ENCODE measurements at regions not wholly inside any gene's neighbourhood (a gene's known extent, or its start where the extent isn't known, plus 50 kb on each side); places are given as distances from the start of the nearest gene placed in this dataset.

- Histone ChIP-seq H3K9ac (ENCODE audit: low read depth, low read length) (no peak overlapping the region), H4K91ac (ENCODE audit: insufficient read depth, low read depth, low read length) (no peak overlapping the region), H2AK5ac (ENCODE audit: low read depth, low read length) (no peak overlapping the region), H2BK120ac (ENCODE audit: low read depth, low read length) (no peak overlapping the region), H3K9me1 (ENCODE audit: insufficient read depth, low read length) (no peaks in the 10 kb centered on the region), H3K4ac (ENCODE audit: low read depth, low read length) (no peak overlapping the region), H3K18ac (ENCODE audit: low read depth, low read length) (no peak overlapping the region), H3K9me3 (ENCODE audit: control insufficient read depth, insufficient read depth, low read length) (no peaks in the 10 kb centered on the region), H4K20me1 (ENCODE audit: insufficient read depth, low read length) (no peaks in the 10 kb centered on the region), H3K36me3 (ENCODE audit: control insufficient read depth, insufficient read depth, low read length) (no peaks in the 10 kb centered on the region), H3K14ac (replicated peaks; ENCODE audit: low read depth, low read length) (no peak overlapping the region), H3K4me3 (ENCODE audit: insufficient read depth, low read depth, low read length) (no peak overlapping the region), H3K79me1 (ENCODE audit: low read depth in 1 of 2, low read length in 2 of 2) (no peaks in the 10 kb centered on the region), H2AK9ac (replicated peaks; ENCODE audit: low read depth, low read length, poor library complexity) (no peak overlapping the region), H3K27ac (ENCODE audit: insufficient read depth, low read length) (no peak overlapping the region), H2BK20ac (ENCODE audit: low read depth, low read length) (no peak overlapping the region), H4K8ac (ENCODE audit: low read depth in 2 of 2, low read length in 2 of 2) (no peak overlapping the region), H3K4me2 (ENCODE audit: low read depth, low read length) (no peak overlapping the region), H3K23ac (ENCODE audit: low read depth, low read length) (no peak overlapping the region), H2BK15ac (ENCODE audit: low read depth, low read length) (no peak overlapping the region), H4K5ac (ENCODE audit: low read depth, low read length) (no peak overlapping the region), H2BK5ac (ENCODE audit: low read depth, low read length, poor library complexity, severe bottlenecking) (no peak overlapping the region), H3K27me3 (ENCODE audit: control insufficient read depth, insufficient read depth, low read length) (peaks cover 10% of the 10 kb centered on the region), H3K4me1 (ENCODE audit: control insufficient read depth, insufficient read depth, low read length) (no peaks in the 10 kb centered on the region), H2AFZ (replicated peaks; ENCODE audit: low read length, poor library complexity) (no peak overlapping the region), H3K56ac (ENCODE audit: extremely low read depth, insufficient read depth, low read length) (no peak overlapping the region)
- BruUV-seq (replicated peaks) = no TSS peak
- TF ChIP-seq SMC3 (IDR thresholded peaks at IDR 0.05; ENCODE audit: low read depth, low read length) (no peak), MAFK (IDR thresholded peaks at IDR 0.05; ENCODE audit: low read depth, low read length) (no peak), NFE2L2 (IDR thresholded peaks at IDR 0.05; ENCODE audit: low read depth, low read length) (no peak), BHLHE40 (IDR thresholded peaks at IDR 0.05; ENCODE audit: low read depth, low read length) (no peak), CHD1 (IDR thresholded peaks at IDR 0.05; ENCODE audit: low read depth, low read length) (no peak), ELK1 (IDR thresholded peaks at IDR 0.05; ENCODE audit: borderline replicate concordance, low read depth, low read length) (no peak), CEBPB (IDR thresholded peaks at IDR 0.05; ENCODE audit: low read depth, low read length) (no peak), POLR2A (IDR thresholded peaks at IDR 0.05; ENCODE audit: low read depth, low read length) (no peak), RAD21 (IDR thresholded peaks at IDR 0.05; ENCODE audit: low read length) (no peak), FOS (IDR thresholded peaks at IDR 0.05; ENCODE audit: low read depth, low read length) (no peak), MXI1 (IDR thresholded peaks at IDR 0.05; ENCODE audit: borderline replicate concordance, low read depth, low read length) (no peak)
- dilution Hi-C loops (cut with HindIII; ENCODE audit: low sequenced_read_pairs, unreplicated experiment) = no loop called here
- ATAC-seq (ENCODE audit: low read depth) = no peak
- in situ Hi-C loops (cut with MboI; ENCODE audit: low sequenced_read_pairs) = no loop called here
- CTCF ChIA-PET = interaction anchor here (0.6 kb wide), 1 partner anchor 86 kb away, joined by 5 read pairs; no protein-coding TSS in a partner anchor
- no CpG with 5 or more reads among the region's 1 CpG for WGBS, 2 experiments (ENCODE audit: extremely low coverage in 2 of 2, insufficient read length in 1 of 2)
- intact Hi-C loops (cut with micrococcal nuclease) = no loop called here
- POLR2A ChIA-PET (ENCODE audit: unreplicated experiment) = interaction anchor here (0.7 kb wide), 1 partner anchor 1757 kb away, joined by 3 read pairs; no protein-coding TSS in a partner anchor
- no peak for DNase-seq
Observed at GRCh38 chr9:2384741-2385140, 236.8 kb upstream of the VLDLR start.

All from IMR-90 (cell line).